GM18867 (cell line): ENCODE measurements at regions not wholly inside any gene's neighbourhood (a gene's known extent, or its start where the extent isn't known, plus 50 kb on each side); places are given as distances from the start of the nearest gene placed in this dataset.

Experiments
- ATAC-seq: cut with Tn5 transposase; IDR thresholded peaks from one replicate; pipeline ENCODE4 v1.9.1; 2021; ENCODE audit warnings: mild to moderate bottlenecking, moderate library complexity; ENCODE audit not compliant: unreplicated experiment

DNA sequence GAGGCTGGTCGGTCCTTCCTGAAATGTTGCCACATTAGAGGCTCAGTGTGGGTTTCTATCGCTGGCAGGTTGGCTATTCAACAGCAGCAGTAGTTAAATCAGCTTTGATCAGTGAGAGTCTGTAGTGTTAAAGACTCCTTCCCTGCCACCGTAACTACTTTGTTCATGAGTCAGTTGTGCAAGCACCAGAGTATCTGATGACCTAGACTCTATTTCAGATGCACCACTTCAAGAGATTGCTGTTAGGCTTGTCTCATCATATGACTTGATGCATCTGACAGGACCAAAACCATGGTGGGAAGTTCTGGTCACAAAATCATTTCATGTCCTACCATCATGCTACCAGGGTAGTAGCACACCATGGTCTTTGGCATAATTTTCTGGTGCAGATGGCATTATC is 482.7 kb upstream of the MPDZ start:
- no peak for ATAC-seq

DNA sequence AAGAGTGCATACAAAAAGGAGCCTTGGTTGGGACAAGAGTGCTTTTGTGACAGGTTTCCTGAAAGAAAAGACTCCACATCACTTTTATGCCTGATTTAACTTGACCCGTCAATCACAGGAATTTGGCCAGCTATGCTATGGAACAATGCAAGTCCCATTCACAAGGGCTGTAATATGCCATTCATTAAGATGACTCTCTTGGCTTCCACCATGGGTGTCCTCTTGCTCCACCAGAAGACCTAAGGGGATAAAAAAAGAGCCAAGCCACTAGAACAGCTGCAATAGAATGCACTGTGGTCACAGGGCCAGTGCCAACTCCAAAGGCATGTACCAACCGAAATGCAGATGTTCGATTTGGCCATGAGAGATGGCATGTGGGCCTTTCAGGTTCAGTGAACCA is 480.1 kb upstream of the MPDZ start:
- no peak for ATAC-seq

DNA sequence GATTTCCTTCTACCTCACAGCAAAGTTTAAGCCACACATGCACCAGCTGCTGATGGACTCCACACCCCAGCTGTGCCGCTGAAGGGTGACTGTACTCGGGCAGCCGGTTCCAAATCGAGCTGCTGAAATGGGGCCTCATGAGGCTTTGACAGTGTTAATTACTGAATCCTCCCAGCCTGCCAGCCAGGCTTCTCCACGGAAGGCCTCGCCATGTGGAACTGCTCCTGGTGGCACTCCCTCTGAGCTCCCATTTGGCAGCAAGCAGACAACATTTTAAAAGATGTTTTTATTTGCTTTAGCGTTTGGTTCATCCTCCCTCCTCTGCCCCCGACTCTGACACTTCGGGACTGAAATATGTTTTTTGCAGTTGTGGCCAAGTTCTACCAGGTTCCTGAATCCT is 479.4 kb upstream of the MPDZ start:
- ATAC-seq: no peak

DNA sequence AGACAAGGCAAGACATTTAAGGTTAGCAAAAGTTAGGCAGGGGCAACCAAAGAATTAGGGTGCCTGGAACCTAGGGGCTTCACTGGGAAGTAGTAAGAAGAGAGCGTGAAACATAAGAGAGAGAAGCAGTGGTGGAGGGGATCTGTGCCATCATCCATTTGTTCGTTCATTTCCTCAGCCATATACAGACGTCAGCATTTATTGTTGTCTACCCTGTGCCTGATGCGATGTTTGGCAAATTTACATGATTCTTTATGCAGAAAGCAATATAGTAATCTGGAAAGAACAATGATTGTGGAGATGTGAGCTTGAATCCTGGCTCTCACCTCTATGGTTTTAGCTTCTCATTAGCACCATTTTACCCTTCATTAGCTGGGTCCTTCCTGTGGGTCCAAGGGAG is 477.5 kb upstream of the MPDZ start:
- ATAC-seq: no peak

DNA sequence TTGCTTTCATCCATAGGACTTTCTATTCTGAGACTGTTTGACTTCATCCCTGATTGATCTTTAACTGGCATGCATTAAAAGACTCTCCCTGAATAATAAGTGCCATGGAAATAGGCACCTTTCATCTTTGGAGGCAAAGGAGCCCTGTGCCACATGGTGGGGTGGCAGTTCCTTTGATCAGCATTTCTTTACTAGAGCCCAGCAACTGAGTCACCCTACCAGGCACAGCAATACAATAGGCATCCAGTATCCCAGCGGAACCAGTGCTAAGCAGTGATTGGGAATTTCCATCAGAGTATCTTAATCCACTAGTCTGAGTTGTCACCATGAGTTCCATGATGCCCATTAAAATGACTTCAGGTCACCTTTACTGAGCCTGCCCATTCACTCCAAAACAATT is 476.1 kb upstream of the MPDZ start:
- no peak for ATAC-seq

DNA sequence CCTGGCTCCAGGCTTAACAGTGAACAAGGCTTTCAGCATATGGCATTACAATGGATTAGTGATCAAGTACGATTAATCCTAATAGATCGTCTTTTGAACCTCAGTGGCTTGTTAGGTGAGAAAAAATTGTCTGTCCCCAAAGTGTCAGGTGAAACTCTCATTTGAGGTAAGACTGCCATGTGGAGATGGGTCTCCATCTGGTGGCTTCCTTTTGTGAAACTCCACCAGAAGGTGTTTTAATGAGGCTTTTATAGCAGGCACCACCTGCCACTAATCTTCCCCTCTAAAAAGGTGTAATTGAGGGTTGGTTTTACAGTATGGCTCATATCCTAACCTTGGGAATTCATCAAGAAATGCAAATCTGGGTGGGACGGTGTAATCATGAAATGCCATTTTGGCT is 471.1 kb upstream of the MPDZ start:
- no peak for ATAC-seq

DNA sequence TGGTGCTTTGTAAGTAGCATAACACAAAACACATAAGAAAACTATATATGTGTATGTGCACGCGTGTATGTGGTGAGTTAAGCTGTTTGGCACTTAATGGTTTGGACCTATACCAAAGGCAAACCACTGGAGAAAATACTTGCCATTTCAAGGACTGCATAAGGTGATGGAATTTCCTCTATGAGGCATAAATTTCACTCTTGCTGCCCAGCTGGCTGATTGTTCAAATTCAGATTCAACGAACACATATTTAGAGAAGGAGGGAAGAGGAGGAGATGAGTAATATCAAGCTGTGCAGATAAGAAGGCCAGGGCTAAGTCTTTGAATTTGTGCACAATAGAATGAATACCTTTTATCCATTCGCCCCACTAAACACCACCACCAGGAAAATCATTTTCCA is 470.6 kb upstream of the MPDZ start:
- ATAC-seq: no peak

DNA sequence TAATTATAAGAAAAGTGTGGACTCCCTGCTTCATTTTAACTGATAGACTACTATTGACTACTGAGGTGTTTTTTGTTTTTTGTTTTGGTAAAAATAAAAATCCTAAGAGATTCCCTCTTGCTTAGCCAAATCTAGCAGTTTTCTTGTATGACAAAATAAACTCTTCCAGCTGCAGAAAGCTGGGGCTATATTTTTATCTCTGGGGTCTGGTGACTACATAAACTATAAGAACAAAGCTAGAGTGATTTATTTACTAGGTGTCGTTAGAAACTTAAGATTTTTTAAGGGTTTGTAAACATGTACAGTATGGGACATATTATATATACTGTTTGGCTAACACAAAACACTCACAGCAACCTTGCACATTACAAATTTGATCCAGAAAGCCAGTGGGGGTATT is 467.4 kb upstream of the MPDZ start:
- ATAC-seq: no peak

DNA sequence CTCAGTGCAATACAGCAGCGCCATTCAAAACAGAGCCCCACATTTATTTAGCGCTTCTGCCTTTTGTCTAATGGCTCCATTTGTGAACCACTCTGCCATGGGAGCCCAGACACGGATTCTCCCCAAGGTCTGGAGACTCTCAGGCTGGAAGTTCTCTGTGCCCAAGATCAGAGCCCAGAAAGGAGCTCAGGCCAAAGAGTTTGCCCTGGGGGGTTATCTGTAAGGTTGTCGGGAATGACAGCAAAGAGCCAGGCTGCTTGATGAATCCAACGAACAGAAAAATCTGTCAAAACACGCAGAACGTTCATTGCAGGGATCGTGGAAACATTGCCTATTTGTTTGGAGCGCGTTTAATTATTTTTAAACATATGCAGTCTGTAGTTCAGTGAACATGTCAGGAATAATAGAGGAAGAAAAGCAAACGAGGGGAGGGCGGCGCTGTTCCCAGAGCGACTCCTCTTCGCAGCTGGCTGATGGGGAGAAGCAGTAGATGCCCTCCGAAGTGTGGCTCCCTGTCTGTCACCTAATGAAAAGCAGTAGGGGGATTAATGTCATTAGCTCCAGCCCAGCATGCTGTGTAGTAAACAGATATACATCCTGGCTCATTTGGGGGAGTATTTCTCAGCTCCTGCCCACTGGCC is 464.9 kb upstream of the MPDZ start:
- no peak for ATAC-seq

DNA sequence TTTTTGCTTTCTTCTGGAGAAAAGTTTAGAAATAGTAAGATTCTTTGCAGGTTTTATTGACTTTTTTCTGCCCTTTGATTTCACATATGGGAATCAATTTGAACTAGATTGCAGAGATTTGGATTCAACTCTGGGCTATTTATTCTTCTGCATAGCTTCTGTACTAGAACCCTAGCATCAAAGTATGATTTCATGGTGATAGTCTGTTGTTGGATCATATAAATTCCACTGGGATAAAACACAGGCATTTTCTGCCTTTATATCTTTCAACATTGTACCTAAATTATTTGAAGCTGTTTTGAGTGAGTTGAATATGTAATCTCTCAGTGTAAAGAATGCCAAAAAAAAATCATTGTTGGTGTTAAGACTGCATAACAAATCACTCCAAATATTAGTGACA is 458.4 kb upstream of the MPDZ start:
- no peak for ATAC-seq

DNA sequence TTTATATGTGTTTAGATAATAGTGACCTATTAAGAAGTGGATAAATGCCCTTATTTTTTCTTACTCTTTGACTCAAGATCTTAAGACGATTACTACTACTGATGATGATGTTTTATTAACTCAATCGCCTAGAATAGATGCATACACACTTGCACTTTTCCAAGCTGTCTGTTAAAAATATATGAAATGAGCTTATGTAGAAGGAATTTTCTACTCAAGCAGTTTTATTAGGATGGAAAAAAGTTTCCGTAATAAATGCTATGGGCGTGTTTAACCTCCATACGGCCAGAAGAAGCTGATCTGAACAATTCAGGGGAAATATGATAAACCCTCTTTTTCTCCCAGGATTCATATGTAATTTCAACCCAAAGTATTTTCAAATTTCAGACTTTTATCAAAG is 455.7 kb upstream of the MPDZ start:
- ATAC-seq: no peak

DNA sequence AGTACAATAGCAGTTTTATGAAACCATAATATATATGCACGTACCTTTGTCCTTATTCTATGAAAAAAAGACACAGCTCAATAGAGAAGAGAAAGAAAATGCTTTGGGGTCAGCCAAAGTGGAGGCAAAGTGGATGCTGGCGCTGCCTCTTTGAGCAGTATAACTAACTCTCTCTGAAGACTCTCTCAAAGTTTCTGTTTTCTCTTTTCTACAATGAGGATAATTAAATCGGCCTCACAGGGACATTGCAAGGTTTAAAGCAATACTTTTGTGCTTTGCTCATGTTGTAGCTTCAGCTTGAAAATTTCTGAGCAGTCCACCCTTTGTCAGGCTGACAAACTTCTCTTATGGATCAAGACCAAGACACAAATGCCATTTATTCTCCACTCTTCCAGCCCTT is 455.1 kb upstream of the MPDZ start:
- no peak for ATAC-seq

DNA sequence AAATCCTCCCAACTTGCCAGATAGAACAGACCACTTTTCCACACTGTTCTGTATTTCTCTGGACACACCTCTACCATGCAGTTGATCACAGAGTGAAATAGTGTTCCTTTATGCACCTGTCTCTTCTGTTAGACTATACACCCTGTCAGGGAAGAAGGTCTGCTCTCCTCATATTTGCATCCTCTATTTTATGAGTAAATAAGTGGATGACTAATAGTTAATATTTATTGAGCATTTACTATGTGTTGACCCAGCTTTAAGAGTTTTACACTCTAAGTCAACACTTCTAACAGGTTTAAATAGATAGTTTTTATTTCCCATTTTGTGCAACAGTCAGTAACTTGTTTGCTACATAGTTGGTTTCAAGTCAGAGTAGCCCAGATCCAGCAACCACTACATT is 452.8 kb upstream of the MPDZ start:
- no peak for ATAC-seq

DNA sequence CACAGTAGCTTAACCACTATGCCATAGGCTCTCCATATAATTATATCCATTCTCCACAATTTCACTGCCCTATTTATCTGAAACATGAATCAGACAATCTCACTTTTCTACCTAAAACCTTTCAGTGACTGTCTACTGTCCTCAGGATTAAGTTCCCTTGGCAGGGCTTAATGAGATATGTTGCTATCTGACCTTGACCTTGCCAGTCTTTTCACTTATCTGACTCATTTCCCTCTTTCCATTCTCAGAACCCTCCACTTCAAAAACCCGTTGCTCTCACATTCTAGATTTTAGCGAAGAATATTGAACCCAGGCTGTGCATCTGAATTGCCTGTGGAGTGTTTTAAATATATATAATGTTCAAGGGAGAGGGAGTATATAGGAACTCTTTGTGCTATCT is 452.1 kb upstream of the MPDZ start:
- no peak for ATAC-seq

DNA sequence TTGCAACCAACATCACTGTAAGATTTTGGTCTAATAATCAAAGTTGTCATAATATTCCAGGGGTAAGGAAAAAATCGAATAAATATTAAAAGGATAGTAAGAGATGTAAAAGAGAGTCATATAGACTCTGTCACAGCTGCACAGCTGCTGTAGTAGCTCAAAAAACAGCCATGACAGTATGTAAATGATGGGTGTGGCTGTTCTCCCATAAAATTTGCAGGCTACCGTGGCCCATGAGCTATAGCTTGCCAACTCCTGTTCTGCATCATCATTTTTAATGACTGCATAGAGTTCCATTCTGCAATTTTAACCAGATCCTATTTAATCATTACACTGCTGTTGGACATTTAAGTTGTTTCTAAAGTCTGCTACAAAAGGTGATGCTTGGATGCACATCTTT is 450.5 kb upstream of the MPDZ start:
- no peak for ATAC-seq

DNA sequence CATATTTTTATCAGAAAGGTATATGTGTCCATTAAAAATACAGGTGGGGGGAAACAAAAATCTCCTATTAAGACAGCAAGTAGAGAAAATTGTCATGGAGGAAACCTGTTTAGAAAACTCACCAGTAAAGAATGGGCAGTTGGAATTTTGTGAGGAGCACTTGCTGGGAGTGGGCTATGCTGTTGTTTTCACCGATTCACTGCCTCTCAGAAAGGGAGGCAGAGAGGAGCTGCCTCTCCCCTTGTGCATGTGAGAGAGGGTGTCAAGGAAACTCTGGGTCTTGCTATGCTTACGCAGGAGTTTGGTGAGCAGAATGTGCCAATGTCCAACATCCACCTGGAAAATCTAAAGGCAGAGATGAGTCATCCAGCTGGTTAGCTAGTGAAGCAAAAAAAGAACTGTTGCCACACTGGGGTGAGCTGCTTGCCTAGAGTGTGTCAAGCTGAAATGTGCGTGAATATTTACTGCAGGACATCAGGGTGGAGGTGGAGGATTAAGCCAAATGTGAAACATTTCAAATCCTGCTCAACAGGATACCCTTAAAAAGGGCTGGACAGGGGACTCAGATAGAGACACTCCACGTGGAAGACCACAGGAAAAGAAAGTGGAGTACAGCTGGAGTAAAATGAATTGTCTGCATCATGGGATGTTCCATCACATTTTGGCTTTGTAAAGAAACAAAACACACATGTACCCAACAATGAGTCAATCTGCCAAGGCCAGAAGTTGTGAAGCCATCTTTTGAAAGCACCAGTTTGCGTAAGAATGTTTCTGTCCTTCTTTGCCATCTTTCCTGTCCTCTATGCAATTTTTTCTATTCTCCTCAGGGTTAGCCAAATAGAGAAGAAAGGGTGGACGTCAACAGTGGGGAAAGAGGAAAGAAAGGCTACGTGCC is 449.7 kb upstream of the MPDZ start:
- ATAC-seq: no peak

DNA sequence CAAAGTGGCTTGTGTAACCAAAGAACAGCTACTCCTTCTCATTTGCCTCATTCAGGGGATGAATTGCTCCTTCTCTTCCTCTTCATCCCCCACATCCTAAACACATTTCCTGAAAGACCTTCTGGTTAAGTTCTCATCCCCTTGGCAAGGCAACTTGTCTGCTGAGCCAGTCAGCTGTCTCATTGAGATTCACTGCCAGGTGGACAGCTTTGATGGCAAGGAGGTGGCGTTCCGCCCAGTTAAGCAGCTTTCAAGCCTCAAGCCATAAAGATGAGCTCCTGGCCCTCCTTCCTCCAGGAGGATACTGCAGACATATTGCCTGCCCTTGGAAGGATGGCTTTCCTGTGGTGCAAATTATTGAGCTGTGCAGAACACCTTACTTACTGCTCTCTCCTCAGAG is 448.6 kb upstream of the MPDZ start:
- no peak for ATAC-seq

DNA sequence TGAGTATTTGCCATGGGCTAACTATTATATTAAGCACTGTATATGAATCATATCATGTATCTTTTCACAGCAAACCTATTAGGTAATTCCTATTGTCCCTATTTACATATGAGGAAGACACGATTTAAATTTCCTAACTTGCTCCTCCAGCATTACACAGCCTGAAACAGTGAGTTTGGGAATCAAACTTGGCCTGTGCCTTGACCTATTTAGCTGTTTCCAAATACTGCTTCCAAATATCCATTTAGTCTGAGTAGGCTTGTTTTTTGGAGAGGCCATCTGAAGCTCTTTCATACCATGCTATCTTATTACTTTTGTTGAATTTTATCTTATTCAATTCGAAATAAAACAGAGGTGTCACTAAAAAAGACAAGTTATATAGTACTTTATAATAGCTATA is 447.3 kb upstream of the MPDZ start:
- ATAC-seq: no peak

DNA sequence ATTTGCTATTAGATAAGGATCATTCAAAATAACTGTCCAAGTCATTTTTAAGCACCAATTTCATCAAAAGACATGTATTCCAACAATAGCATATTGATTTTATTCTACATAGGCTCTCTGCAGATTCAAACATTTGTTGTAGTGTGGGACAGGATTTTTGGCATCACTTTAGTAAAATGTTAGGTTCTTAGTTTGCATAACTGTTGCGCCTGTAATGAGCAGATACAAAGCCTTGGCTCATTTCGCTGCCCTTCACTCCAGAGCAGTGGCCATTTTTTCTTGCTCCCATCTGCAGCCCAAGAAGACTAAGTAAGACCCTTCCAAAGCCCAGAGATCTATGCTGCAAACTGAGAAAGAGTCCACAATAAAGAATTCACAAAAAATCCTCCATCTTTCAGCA is 446.0 kb upstream of the MPDZ start:
- ATAC-seq: no peak

DNA sequence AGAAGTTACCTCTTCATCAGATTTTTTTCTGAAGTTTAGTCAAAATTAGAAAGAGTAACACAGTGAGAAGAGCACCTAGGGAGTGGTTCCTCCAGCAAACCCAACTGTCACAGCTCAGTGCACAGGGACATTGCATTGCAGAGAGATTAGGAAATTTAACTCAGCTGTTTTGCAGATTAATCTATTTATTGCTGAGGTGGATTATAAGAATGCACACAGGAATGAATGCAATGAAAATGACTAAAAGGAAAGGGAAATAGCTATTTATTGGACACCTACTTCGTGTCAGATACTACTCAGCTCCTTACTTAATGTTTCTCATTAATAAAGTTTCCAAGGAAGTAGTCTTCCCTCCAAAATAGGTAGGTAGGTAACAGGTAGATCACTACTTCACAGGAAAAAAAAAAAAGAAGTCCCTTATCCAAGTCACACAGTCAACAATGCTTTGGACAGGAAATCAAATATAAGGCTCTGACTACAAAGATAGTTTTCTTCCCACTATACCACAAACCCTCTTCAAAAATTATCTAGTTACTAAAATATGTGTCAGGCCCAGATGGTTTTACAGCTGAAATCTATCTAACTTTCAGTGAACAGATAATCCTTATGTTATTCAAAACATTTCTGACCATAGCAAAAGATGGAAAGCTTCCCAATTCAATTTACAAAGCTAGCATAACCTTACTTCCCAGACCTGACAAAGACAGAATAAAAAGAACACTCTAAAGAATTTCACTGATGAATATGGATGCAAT is 442.2 kb upstream of the MPDZ start:
- ATAC-seq: no peak

DNA sequence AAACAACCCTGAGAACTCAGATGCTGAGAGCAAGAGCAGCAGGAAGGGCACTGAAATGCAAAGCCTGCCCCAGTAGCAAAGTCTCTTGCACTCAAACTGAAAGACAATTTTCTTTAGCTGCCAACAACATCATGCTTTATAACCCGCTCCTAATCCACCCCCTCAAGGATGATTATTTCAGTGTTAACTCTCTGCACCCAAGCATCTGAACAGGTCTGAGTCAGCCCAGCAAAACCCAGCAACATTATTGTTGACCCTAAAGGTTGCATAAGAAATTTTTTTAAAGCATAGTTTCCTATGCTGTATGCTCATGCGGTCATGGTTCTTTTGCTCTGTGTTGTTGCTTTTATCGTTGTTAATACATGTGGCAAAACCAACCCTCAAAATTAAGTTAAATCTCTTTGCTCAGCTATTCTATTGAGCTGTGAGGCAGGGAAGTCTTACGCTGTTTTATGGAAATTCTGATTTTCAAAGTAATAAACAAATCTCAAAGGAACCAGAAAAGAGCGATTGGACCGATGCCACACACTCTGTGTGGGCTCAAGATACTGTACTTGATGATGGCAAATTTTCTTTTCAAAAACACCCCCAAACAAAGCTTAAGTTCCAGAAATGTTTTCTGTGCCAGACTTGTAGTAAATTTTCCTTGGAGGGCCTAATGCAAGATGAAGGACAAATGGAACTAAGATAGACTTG is 440.6 kb upstream of the MPDZ start:
- no peak for ATAC-seq
